Stomach (tissue), 4 donors: ENCODE measurements at regions not wholly inside any gene's neighbourhood (a gene's known extent, or its start where the extent isn't known, plus 50 kb on each side); places are given as distances from the start of the nearest gene placed in this dataset.

Experiments used
- CTCF ChIP-seq, 7 experiments: fragments of 450-650 bp in 4 of 7; fragments of 200-600 bp in 3 of 7; sonication (generic) in 3 of 7; IDR thresholded peaks; one replicate each; pipeline ENCODE4 v1.5.1; 2016 to 2019; ENCODE audit warnings: antibody characterized with exemption in 7 of 7, control low read depth in 2 of 7, mild to moderate bottlenecking in 1 of 7
- POLR2A ChIP-seq, 4 donors: fragments of 450-650 bp; IDR thresholded peaks; one replicate each; pipeline ENCODE4 v1.6.1; 2016; ENCODE audit warnings: antibody characterized with exemption in 4 of 4, control low read depth in 2 of 4, mild to moderate bottlenecking in 1 of 4, moderate library complexity in 1 of 4

GRCh38 chr20:16106191-16106849, 466.9 kb downstream of the KIF16B start:
- TF ChIP-seq CTCF (IDR thresholded peaks at IDR 0.05), result no peak
- TF ChIP-seq POLR2A (IDR thresholded peaks at IDR 0.05), result no peak
